C4-2B (cell line): ENCODE measurements at regions not wholly inside any gene's neighbourhood (a gene's known extent, or its start where the extent isn't known, plus 50 kb on each side); places are given as distances from the start of the nearest gene placed in this dataset.

Source experiments
- CTCF ChIP-seq: fragments of 450-650 bp; conservative IDR thresholded peaks from 2 replicates; pipeline ENCODE4 v1.5.1; 2017; ENCODE audit warnings: mild to moderate bottlenecking
- ZFX ChIP-seq: fragments of 450-650 bp; IDR thresholded peaks from 2 replicates; pipeline ENCODE4 v1.6.1; 2017

DNA sequence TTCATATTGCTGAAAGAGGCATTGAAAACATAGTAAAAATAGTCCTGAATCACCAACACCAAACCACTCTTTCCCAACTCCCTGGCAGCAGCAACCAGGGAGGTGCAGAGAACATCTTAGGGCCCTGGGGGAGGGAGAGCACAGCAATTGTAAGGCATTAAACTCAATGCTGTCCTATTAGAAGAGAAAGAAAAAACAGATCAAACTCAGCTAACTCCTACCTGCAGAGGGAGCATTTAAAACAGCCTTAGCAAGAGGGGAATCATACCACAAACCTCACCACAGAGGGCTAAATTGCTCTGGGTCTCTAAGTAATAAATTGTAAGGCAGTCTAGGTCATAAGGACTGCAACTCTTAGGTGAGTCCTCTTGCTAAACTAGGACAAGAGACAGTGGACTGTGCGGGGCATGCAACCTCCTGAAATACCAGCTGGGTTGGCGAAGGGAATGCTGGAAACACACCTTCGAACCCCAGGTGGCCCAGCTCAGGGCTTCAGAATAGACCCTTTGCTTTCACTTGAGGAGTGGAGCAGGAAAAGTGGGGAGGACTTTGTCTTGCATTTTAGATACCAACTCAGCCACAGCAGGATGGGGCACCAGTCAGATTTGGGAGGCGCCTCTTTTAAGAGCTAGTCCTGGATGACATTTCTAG is 697.1 kb upstream of the FAT3 start:
- TF ChIP-seq CTCF (no peak; the same call in 1 of the 2 replicates), ZFX (no peak)
